ENCODE measurements at regions not wholly inside any gene's neighbourhood (a gene's known extent, or its start where the extent isn't known, plus 50 kb on each side); places are given as distances from the start of the nearest gene placed in this dataset.

DNA sequence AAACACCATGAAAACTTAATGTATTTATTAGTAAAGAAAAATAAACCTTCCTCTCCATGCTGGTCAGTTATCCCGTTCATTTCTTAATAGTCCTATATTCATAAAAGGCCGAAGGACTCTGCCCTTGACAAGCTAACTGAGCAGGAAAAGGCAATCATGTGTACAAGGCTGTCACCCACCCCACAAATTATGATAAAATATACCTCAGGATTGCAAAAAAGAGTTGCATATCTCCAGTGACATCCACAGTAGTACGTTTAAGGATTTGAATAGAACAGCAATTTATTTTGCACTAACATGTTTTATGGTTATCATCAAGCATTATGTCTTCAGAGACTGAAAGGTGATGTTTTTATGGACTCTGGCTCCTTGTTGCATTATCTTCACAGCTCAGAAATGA, 157.6 kb downstream of the FOXB1 start:
- Mint-ChIP-seq H3K36me3 (ENCODE audit: low read depth) (no peaks in the 10 kb centered on the region), H3K9me3 (peaks cover 4% of the 10 kb centered on the region), H3K27ac (no peak overlapping the region), H3K4me1 (no peaks in the 10 kb centered on the region), H3K4me3 (no peak overlapping the region), H3K27me3 (peaks cover 19% of the 10 kb centered on the region)
- ATAC-seq (ENCODE audit: low read depth) (no peak), DNase-seq (no peak)
- POLR2A ChIA-PET = no interaction called here
- intact Hi-C loops (cut with micrococcal nuclease) = no loop called here
- TF ChIP-seq, protein P1, sequence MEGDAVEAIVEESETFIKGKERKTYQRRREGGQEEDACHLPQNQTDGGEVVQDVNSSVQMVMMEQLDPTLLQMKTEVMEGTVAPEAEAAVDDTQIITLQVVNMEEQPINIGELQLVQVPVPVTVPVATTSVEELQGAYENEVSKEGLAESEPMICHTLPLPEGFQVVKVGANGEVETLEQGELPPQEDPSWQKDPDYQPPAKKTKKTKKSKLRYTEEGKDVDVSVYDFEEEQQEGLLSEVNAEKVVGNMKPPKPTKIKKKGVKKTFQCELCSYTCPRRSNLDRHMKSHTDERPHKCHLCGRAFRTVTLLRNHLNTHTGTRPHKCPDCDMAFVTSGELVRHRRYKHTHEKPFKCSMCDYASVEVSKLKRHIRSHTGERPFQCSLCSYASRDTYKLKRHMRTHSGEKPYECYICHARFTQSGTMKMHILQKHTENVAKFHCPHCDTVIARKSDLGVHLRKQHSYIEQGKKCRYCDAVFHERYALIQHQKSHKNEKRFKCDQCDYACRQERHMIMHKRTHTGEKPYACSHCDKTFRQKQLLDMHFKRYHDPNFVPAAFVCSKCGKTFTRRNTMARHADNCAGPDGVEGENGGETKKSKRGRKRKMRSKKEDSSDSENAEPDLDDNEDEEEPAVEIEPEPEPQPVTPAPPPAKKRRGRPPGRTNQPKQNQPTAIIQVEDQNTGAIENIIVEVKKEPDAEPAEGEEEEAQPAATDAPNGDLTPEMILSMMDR (IDR thresholded peaks at IDR 0.05) = no peak
- CTCF ChIA-PET = no interaction called here

DNA sequence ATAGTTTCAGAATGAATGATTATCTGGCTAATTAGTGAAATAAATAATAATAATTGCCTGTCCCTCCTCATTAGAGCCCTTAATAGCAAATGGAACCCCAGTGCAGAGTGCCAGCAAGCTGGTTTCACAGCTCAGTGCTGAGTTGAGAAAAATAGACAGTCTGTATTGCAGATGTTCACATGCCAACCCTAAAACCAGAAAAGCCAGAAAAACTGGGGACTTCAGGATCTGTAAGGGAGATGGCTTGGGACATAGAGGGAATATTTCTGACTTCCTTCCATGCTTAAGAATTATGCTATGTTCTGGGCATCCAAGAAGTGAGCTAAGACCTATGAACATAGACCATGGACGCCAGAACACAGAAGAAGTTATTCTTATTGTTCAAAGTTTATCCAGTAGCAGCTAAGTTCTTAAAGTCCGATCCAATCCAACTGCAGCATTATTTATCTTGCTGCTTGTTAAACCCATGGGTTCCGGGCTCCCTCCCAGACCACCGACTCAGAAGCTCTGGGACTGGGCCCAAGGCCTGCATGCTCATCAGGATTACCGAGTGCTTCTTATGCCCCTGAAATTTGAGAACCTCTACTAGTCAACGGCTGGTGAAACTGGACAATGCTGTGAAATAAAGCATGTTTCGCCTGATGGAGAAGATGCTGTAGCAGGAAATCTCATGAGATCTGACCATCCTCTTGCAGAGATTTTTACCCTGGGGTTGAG, 158.3 kb downstream of the FOXB1 start:
- TF ChIP-seq, protein P1 (IDR thresholded peaks at IDR 0.05) = no peak
- intact Hi-C loops (cut with micrococcal nuclease) = no loop called here
- CTCF ChIA-PET = no interaction called here
- peaks cover 16% of the 10 kb centered on the region for H3K27me3 Mint-ChIP-seq
- DNase-seq (no peak), ATAC-seq (ENCODE audit: low read depth) (no peak)
- POLR2A ChIA-PET = no interaction called here
- H3K36me3 Mint-ChIP-seq (ENCODE audit: low read depth) = no peaks in the 10 kb centered on the region
- H3K4me1 Mint-ChIP-seq = no peaks in the 10 kb centered on the region
- no peak overlapping the region for H3K4me3 Mint-ChIP-seq
- peaks cover 4% of the 10 kb centered on the region for H3K9me3 Mint-ChIP-seq
- no peak overlapping the region for H3K27ac Mint-ChIP-seq

DNA sequence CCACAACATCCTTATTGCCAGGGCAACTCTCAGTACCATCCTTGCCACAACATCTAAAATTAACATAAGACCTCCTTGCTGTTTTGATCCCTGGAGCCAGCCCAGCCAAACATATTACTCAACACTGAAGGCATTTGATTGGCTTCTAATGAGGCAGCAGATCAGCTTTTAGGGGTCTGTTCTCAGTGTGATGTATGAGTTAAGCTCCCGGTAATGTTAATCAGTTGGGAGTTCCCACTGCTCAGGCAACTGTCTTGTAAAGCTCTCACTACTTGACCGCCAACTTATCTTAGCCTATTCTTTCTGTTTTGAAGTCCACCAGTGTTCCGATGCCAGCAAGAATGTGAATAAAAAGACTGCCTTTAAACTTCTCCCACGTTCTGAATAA, 158.9 kb downstream of the FOXB1 start:
- no peak overlapping the region for H3K4me3 Mint-ChIP-seq
- ATAC-seq (ENCODE audit: low read depth) (no peak), DNase-seq (no peak)
- H3K27me3 Mint-ChIP-seq = peaks cover 16% of the 10 kb centered on the region
- intact Hi-C loops (cut with micrococcal nuclease) = no loop called here
- no peaks in the 10 kb centered on the region for H3K36me3 Mint-ChIP-seq (ENCODE audit: low read depth)
- ChIA-PET CTCF (no interaction called here), POLR2A (no interaction called here)
- no peaks in the 10 kb centered on the region for H3K4me1 Mint-ChIP-seq
- TF ChIP-seq, protein P1 (IDR thresholded peaks at IDR 0.05) = no peak
- H3K27ac Mint-ChIP-seq = no peak overlapping the region
- H3K9me3 Mint-ChIP-seq = peaks cover 4% of the 10 kb centered on the region

DNA sequence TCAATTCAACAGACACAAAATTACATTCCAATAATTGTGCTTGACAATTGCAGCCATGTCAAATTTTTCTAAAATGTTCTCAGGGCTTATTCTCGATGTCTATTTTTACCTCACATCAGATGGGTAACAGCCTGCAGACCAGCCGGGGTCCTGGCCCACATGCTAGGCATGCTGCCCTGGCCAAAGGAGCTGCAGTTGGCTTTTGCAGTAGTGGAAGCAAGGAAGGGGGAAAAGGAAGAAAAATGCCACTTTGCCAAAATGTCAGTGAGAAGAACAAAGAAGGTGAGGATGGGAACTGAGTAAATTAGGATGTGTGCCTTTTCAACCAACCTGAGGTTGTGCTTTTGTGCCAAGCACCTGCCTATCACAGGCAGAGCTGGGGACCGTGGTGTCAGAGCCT, 161.0 kb downstream of the FOXB1 start:
- DNase-seq (no peak), ATAC-seq (ENCODE audit: low read depth) (no peak)
- H3K9me3 Mint-ChIP-seq = peaks cover 4% of the 10 kb centered on the region
- no peaks in the 10 kb centered on the region for H3K4me1 Mint-ChIP-seq
- intact Hi-C loops (cut with micrococcal nuclease) = no loop called here
- TF ChIP-seq, protein P1 (IDR thresholded peaks at IDR 0.05) = no peak
- H3K36me3 Mint-ChIP-seq (ENCODE audit: low read depth) = no peaks in the 10 kb centered on the region
- peaks cover 16% of the 10 kb centered on the region for H3K27me3 Mint-ChIP-seq
- no peak overlapping the region for H3K27ac Mint-ChIP-seq
- POLR2A ChIA-PET = no interaction called here
- CTCF ChIA-PET = no interaction called here
- no peak overlapping the region for H3K4me3 Mint-ChIP-seq

DNA sequence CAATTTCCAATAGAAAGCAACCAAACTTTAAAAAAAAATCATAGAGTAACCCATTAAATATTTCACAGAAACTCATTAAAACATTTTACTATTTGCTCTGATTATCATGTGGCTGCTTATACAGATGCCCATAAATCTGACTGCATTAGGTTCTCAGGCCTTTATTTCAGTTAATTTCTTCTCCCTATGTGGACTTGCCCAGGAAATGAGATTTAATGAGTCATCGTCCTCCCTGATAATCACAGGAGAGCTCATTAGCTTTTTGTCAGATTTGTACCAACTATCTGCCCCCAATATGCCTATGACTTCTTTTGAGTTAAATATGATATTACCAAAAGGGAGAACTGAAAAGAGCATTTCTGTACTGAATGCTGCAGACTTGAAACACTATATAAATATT, 168.0 kb downstream of the FOXB1 start:
- TF ChIP-seq, protein P1 (IDR thresholded peaks at IDR 0.05) = no peak
- Mint-ChIP-seq H3K27me3 (peaks cover 5% of the 10 kb centered on the region), H3K4me3 (no peak overlapping the region), H3K4me1 (no peaks in the 10 kb centered on the region), H3K36me3 (ENCODE audit: low read depth) (no peaks in the 10 kb centered on the region), H3K27ac (no peak overlapping the region), H3K9me3 (no peaks in the 10 kb centered on the region)
- ATAC-seq (ENCODE audit: low read depth) = no peak
- POLR2A ChIA-PET = no interaction called here
- intact Hi-C loops (cut with micrococcal nuclease) = no loop called here
- no peak for DNase-seq
- CTCF ChIA-PET = no interaction called here

All from activated B cell treated with CpG ODN at 0.5 μM for 24 hours (primary cell).